PC-9 (cell line): ENCODE measurements at regions not wholly inside any gene's neighbourhood (a gene's known extent, or its start where the extent isn't known, plus 50 kb on each side); places are given as distances from the start of the nearest gene placed in this dataset.

Experiments used
- BruUV-seq: library from RNA; stranded (reverse); fragments of 400-500 nt; replicated peaks from 2 replicates; lab custom pipeline; 2021; lab: Mats Ljungman, UMichigan
- CTCF ChIA-PET: fragments of 300-600 bp; sonication (Branson Sonifier 250); formaldehyde crosslinking; loops from one replicate; lab custom pipeline; 2022; ENCODE audit warnings: antibody characterized with exemption; lab: Charles Lee
- POLR2A ChIA-PET: fragments of 300-600 bp; sonication (Branson Sonifier 250); formaldehyde crosslinking; loops from one replicate; lab custom pipeline; 2022; ENCODE audit warnings: antibody characterized with exemption; ENCODE audit not compliant: unreplicated experiment; lab: Charles Lee
- DNase-seq, 2 experiments: peaks; one replicate each; pipeline versions ENCODE4 v3.0.0 to v3.0.0-alpha.2; 2015 to 2022; ENCODE audit warnings: mixed read lengths in 1 of 2
- H2AFZ ChIP-seq: fragments of 200-600 bp; sonication (generic); 2 replicates; pipeline ENCODE4 v1.8.1; 2017; ENCODE audit warnings: antibody characterized with exemption
- H3F3A ChIP-seq: fragments of 200-600 bp; sonication (generic); 2 replicates; pipeline ENCODE4 v1.8.1; 2017; ENCODE audit warnings: antibody characterized with exemption, mild to moderate bottlenecking, low read depth; ENCODE audit not compliant: insufficient read depth
- H3K27ac ChIP-seq: fragments of 200-600 bp; sonication (generic); 2 replicates; pipeline ENCODE4 v1.6.1; 2016; ENCODE audit warnings: mixed run types
- H3K27me3 ChIP-seq: fragments of 200-600 bp; sonication (generic); 2 replicates; pipeline ENCODE4 v1.6.1; 2016; ENCODE audit warnings: low read depth, mixed run types; ENCODE audit not compliant: insufficient read depth
- H3K36me3 ChIP-seq: fragments of 200-600 bp; sonication (generic); 2 replicates; pipeline ENCODE4 v1.6.1; 2016; ENCODE audit warnings: low read depth, mixed run types
- H3K4me1 ChIP-seq: fragments of 200-600 bp; sonication (generic); replicated peaks from 2 replicates; pipeline ENCODE4 v1.6.1; 2016; ENCODE audit warnings: mixed run types; ENCODE audit not compliant: insufficient read depth
- H3K4me2 ChIP-seq: fragments of 200-600 bp; sonication (generic); 2 replicates; pipeline ENCODE4 v1.6.1; 2017; ENCODE audit warnings: mixed run types
- H3K4me3 ChIP-seq: fragments of 200-600 bp; sonication (generic); 2 replicates; pipeline ENCODE4 v1.6.1; 2016; ENCODE audit warnings: mixed run types
- H3K79me2 ChIP-seq: fragments of 200-600 bp; sonication (generic); 2 replicates; pipeline ENCODE4 v1.6.1; 2017; ENCODE audit warnings: low read depth, mixed run types
- H3K9me2 ChIP-seq: fragments of 200-600 bp; sonication (generic); 2 replicates; pipeline ENCODE4 v1.8.1; 2017; ENCODE audit warnings: mild to moderate bottlenecking; ENCODE audit not compliant: insufficient read depth
- H3K9me3 ChIP-seq: fragments of 200-600 bp; sonication (generic); 2 replicates; pipeline ENCODE4 v1.8.1; 2016; ENCODE audit warnings: low read depth; ENCODE audit not compliant: insufficient read depth
- H4K20me1 ChIP-seq: fragments of 200-600 bp; sonication (generic); 2 replicates; pipeline ENCODE4 v1.8.1; 2017; ENCODE audit not compliant: insufficient read depth
- EZH2 ChIP-seq: fragments of 200-600 bp; sonication (generic); IDR thresholded peaks from 2 replicates; pipeline ENCODE4 v1.8.0; 2017; ENCODE audit warnings: antibody characterized with exemption, low read depth
- intact Hi-C: fragments of 100-400 bp; cut with micrococcal nuclease; formaldehyde crosslinking; loops from one replicate; pipeline ENCODE4 v1.10.0; 2022; ENCODE audit not compliant: unreplicated experiment
- TF ChIP-seq, protein P1 (sequence below): fragments of 200-600 bp; sonication (generic); conservative IDR thresholded peaks from 2 replicates; pipeline ENCODE4 v1.6.1; 2017; ENCODE audit warnings: mixed run types, antibody characterized with exemption, mild to moderate bottlenecking, moderate library complexity

DNA sequence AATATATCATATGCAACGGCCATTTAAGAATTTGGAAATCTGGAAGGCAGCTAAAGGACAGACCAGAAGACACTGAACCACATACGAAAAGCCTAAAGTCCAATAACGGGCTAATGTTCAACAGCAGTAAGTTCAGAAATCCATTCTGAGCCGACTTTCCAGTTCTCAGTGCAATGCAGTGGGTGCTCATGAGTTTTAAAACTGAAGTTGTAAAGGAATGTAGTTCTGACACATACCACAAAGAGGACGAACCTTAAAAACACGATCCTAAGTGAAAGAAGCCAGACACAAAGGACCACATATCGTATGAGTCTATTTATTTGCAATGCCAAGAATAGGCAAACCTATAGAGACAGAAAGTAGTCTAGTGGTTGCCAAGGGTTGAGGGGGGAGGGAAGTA is 278.3 kb upstream of the ZFHX3 start:
- no peaks in the 10 kb centered on the region for H3K9me2 ChIP-seq
- no peaks in the 10 kb centered on the region for H4K20me1 ChIP-seq
- BruUV-seq: no TSS peak
- H3K36me3 ChIP-seq: no peaks in the 10 kb centered on the region
- H3K79me2 ChIP-seq: no peaks in the 10 kb centered on the region
- ChIA-PET CTCF (no interaction called here), POLR2A (no interaction called here)
- H3K27ac ChIP-seq: no peak overlapping the region
- intact Hi-C loops: no loop called here
- no peak overlapping the region for H3K4me2 ChIP-seq
- H3K4me1 ChIP-seq: no peaks in the 10 kb centered on the region
- no peak for DNase-seq
- H3F3A ChIP-seq: no peaks in the 10 kb centered on the region
- TF ChIP-seq, protein P1, sequence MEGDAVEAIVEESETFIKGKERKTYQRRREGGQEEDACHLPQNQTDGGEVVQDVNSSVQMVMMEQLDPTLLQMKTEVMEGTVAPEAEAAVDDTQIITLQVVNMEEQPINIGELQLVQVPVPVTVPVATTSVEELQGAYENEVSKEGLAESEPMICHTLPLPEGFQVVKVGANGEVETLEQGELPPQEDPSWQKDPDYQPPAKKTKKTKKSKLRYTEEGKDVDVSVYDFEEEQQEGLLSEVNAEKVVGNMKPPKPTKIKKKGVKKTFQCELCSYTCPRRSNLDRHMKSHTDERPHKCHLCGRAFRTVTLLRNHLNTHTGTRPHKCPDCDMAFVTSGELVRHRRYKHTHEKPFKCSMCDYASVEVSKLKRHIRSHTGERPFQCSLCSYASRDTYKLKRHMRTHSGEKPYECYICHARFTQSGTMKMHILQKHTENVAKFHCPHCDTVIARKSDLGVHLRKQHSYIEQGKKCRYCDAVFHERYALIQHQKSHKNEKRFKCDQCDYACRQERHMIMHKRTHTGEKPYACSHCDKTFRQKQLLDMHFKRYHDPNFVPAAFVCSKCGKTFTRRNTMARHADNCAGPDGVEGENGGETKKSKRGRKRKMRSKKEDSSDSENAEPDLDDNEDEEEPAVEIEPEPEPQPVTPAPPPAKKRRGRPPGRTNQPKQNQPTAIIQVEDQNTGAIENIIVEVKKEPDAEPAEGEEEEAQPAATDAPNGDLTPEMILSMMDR: no peak
- no peak overlapping the region for H3K4me3 ChIP-seq
- H3K9me3 ChIP-seq: peaks cover 3% of the 10 kb centered on the region; the same call in 1 of the 2 replicates
- H3K27me3 ChIP-seq: peaks cover 82% of the 10 kb centered on the region
- H2AFZ ChIP-seq: no peak overlapping the region; the same call in 1 of the 2 replicates

DNA sequence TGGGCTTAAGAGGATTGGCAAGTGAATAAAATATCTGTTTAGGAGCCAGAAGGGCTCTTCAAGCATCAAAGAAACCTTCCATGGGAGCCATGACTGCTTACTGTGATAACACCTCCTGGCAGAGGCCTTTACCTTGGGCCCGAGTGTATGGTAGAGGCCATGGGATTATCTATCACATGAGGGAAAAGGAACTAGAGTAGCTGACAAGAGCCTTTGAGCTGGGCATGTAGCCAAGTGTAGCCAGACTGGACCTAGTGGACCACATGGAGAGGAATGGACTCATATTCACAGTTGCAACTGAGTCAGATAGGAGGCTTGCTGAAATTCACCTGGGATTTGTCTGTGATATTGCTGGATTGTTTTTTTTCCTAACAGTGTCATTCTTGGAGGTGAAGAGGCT is 276.0 kb upstream of the ZFHX3 start:
- intact Hi-C loops: no loop called here
- Histone ChIP-seq H3K36me3 (no peaks in the 10 kb centered on the region), H3K4me1 (no peaks in the 10 kb centered on the region), H3K4me2 (no peak overlapping the region), H4K20me1 (no peaks in the 10 kb centered on the region), H2AFZ (no peak overlapping the region), H3F3A (no peaks in the 10 kb centered on the region), H3K27ac (no peak overlapping the region), H3K9me3 (peaks cover 3% of the 10 kb centered on the region; the same call in 1 of the 2 replicates), H3K27me3 (peaks cover 87% of the 10 kb centered on the region), H3K9me2 (no peaks in the 10 kb centered on the region), H3K4me3 (no peak overlapping the region), H3K79me2 (no peaks in the 10 kb centered on the region)
- CTCF ChIA-PET: no interaction called here
- POLR2A ChIA-PET: no interaction called here
- TF ChIP-seq, protein P1: no peak
- TF ChIP-seq EZH2: no peak
- no TSS peak for BruUV-seq
- no peak for DNase-seq

DNA sequence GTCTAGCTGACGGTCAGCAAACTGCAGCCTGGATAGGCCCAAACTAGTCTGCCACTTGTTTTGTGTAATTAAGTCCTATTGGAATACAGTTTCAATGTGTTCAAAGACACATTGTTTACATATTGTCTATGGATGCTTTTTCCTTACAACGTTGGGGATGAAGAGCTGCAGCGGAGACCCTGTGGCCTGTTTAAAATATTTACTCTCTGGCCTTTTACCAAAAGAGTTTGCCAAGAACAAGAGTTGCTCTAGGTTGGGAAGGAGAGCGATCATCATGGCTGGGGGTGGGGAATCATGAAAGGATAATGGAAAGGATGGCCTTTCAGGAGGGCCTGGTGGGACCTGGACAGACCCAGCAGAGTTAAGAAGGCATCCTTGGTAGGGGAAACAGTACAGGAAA is 274.9 kb upstream of the ZFHX3 start:
- H3F3A ChIP-seq: no peaks in the 10 kb centered on the region
- no peaks in the 10 kb centered on the region for H3K36me3 ChIP-seq
- ChIA-PET POLR2A (no interaction called here), CTCF (no interaction called here)
- TF ChIP-seq, protein P1: no peak
- TF ChIP-seq EZH2: no peak
- H4K20me1 ChIP-seq: no peaks in the 10 kb centered on the region
- no peak overlapping the region for H2AFZ ChIP-seq
- H3K9me2 ChIP-seq: no peaks in the 10 kb centered on the region
- H3K9me3 ChIP-seq: peaks cover 3% of the 10 kb centered on the region; the same call in 1 of the 2 replicates
- no peaks in the 10 kb centered on the region for H3K79me2 ChIP-seq
- H3K27ac ChIP-seq: no peak overlapping the region
- DNase-seq: no peak
- no peak overlapping the region for H3K4me3 ChIP-seq
- no peak overlapping the region for H3K4me2 ChIP-seq
- H3K4me1 ChIP-seq: no peaks in the 10 kb centered on the region
- BruUV-seq: no TSS peak
- H3K27me3 ChIP-seq: peaks cover 89% of the 10 kb centered on the region
- intact Hi-C loops: no loop called here
